OCI-LY1 (cell line): ENCODE measurements at regions not wholly inside any gene's neighbourhood (a gene's known extent, or its start where the extent isn't known, plus 50 kb on each side); places are given as distances from the start of the nearest gene placed in this dataset.

ENCODE experiments used
- CTCF ChIP-seq: fragments of 200-600 bp; sonication (generic), shearing (Covaris generic); IDR thresholded peaks from 2 replicates; pipeline ENCODE4 v1.5.1; 2017; ENCODE audit warnings: mild to moderate bottlenecking, antibody characterized with exemption, low read length, moderate library complexity, mixed read lengths
- EZH2 ChIP-seq: fragments of 200-600 bp; sonication (generic), shearing (Covaris generic); IDR thresholded peaks from 2 replicates; pipeline ENCODE4 v1.8.0; 2017; ENCODE audit warnings: borderline replicate concordance, mixed run types, mild to moderate bottlenecking, antibody characterized with exemption, low read length, moderate library complexity, mixed read lengths

GRCh38 chr13:71303144-71303543 lies 563.9 kb downstream of the DACH1 start:
- TF ChIP-seq CTCF (no peak), EZH2 (no peak)
